Stimulated activated naive CD4-positive, alpha-beta T cell (primary cell): ENCODE measurements at regions not wholly inside any gene's neighbourhood (a gene's known extent, or its start where the extent isn't known, plus 50 kb on each side); places are given as distances from the start of the nearest gene placed in this dataset.

Source experiments
- DNase-seq, 6 experiments: peaks; one replicate each; lab custom pipeline; 2025; lab: John Stamatoyannopoulos, UW

GRCh38 chr12:13595536-13596443 is 385.6 kb downstream of the GRIN2B start:
- no peak for DNase-seq

GRCh38 chr12:13594731-13595514 is 386.5 kb downstream of the GRIN2B start:
- DNase-seq = no peak

GRCh38 chr12:13592063-13592942 is 389.1 kb downstream of the GRIN2B start:
- DNase-seq = no peak

- no peak for DNase-seq
Measured at GRCh38 chr12:13591488-13591887, 389.9 kb downstream of the GRIN2B start.

- DNase-seq = no peak
Measured at GRCh38 chr12:13591059-13591458, 390.3 kb downstream of the GRIN2B start.

GRCh38 chr12:13588574-13588973 is 392.0 kb downstream of the EMP1 start:
- DNase-seq = no peak

- DNase-seq = no peak
Measured at GRCh38 chr12:13587721-13588390, 391.3 kb downstream of the EMP1 start.

- no peak for DNase-seq
Measured at GRCh38 chr12:13586361-13586760, 389.8 kb downstream of the EMP1 start.

GRCh38 chr12:13584541-13584940 is 388.0 kb downstream of the EMP1 start:
- no peak for DNase-seq

- DNase-seq = no peak
Measured at GRCh38 chr12:13583630-13584029, 387.1 kb downstream of the EMP1 start.

- DNase-seq = no peak
Measured at GRCh38 chr12:13582421-13582820, 385.9 kb downstream of the EMP1 start.

- DNase-seq = no peak
Measured at GRCh38 chr12:13581031-13581430, 384.5 kb downstream of the EMP1 start.

GRCh38 chr12:13580206-13580605 is 383.7 kb downstream of the EMP1 start:
- no peak for DNase-seq

GRCh38 chr12:13576935-13577500 is 380.5 kb downstream of the EMP1 start:
- DNase-seq = no peak

- DNase-seq = no peak
Measured at GRCh38 chr12:13573698-13574321, 377.3 kb downstream of the EMP1 start.

GRCh38 chr12:13571035-13571434 is 374.5 kb downstream of the EMP1 start:
- no peak for DNase-seq

GRCh38 chr12:13570005-13570694 is 373.6 kb downstream of the EMP1 start:
- DNase-seq = no peak

GRCh38 chr12:13566292-13566691 is 369.8 kb downstream of the EMP1 start:
- DNase-seq = no peak

- DNase-seq = no peak
Measured at GRCh38 chr12:13564266-13564810, 367.8 kb downstream of the EMP1 start.

- no peak for DNase-seq
Measured at GRCh38 chr12:13563743-13564125, 367.2 kb downstream of the EMP1 start.
